Body of pancreas (tissue), 4 donors: ENCODE measurements at regions not wholly inside any gene's neighbourhood (a gene's known extent, or its start where the extent isn't known, plus 50 kb on each side); places are given as distances from the start of the nearest gene placed in this dataset.

ENCODE experiments used
- ATAC-seq: fragments of 150-250 bp; one replicate; pipeline ENCODE4 v1.9.1; 2016
- DNase-seq, 4 donors: peaks; one replicate each; pipeline ENCODE4 v3.0.0-alpha.2; 2019
- H3K27ac ChIP-seq, 4 donors: fragments of 200-600 bp; sonication (generic); 1 replicate in 3 of 4; 2 replicates in 1 of 4; pipeline versions ENCODE4 v1.5.1 to v1.6.1; 2016 to 2019; ENCODE audit warnings: mild to moderate bottlenecking in 1 of 4, mixed read lengths in 1 of 4, moderate library complexity in 1 of 4
- H3K27me3 ChIP-seq, 2 donors: fragments of 200-600 bp; sonication (generic); one replicate each; pipeline ENCODE4 v1.6.0; 2016; ENCODE audit warnings: mild to moderate bottlenecking in 1 of 2
- H3K36me3 ChIP-seq, 2 donors: fragments of 200-600 bp; sonication (generic); replicated peaks in 1 of 2; 2 replicates each; pipeline ENCODE4 v1.5.1; 2016; ENCODE audit warnings: low read depth in 2 of 2; ENCODE audit not compliant: insufficient read depth in 1 of 2
- H3K4me1 ChIP-seq: fragments of 200-600 bp; sonication (generic); one replicate; pipeline ENCODE4 v1.6.0; 2016
- H3K4me3 ChIP-seq, 2 donors: fragments of 200-600 bp; sonication (generic); 1 replicate in 1 of 2; 2 replicates in 1 of 2; pipeline ENCODE4 v1.5.1; 2016 to 2019
- H3K9me3 ChIP-seq, 3 donors: fragments of 200-600 bp; sonication (generic); 1 replicate in 2 of 3; 2 replicates in 1 of 3; pipeline ENCODE4 v1.5.1; 2016
- CTCF ChIP-seq, 7 experiments: fragments of 450-650 bp in 4 of 7; fragments of 200-600 bp in 3 of 7; sonication (generic) in 3 of 7; IDR thresholded peaks; one replicate each; pipeline ENCODE4 v1.5.1; 2016 to 2019; ENCODE audit warnings: antibody characterized with exemption in 7 of 7
- POLR2A ChIP-seq, 3 donors: fragments of 450-650 bp; IDR thresholded peaks; one replicate each; pipeline ENCODE4 v1.6.1; 2016; ENCODE audit warnings: antibody characterized with exemption in 3 of 3, mild to moderate bottlenecking in 2 of 3
- WGBS, 2 donors: methylation state at CpG; one replicate each; pipeline ENCODE4 v1.1.5; 2017; 5-methylcytosine and 5-hydroxymethylcytosine counted together
- intact Hi-C: fragments of 100-400 bp; cut with DNase I; formaldehyde crosslinking; loops from one replicate; pipeline ENCODE4 v1.15.1; 2023

GRCh38 chr4:12691168-12691567 is 793.0 kb downstream of the RAB28 start:
- intact Hi-C loops: no loop called here
- Histone ChIP-seq H3K27ac (no peak overlapping the region), H3K9me3 (no peaks in the 10 kb centered on the region), H3K27me3 (no peaks in the 10 kb centered on the region), H3K36me3 (no peaks in the 10 kb centered on the region), H3K4me3 (no peak overlapping the region), H3K4me1 (no peaks in the 10 kb centered on the region)
- ATAC-seq: no peak
- no peak for DNase-seq
- TF ChIP-seq POLR2A (IDR thresholded peaks at IDR 0.05): no peak
- TF ChIP-seq CTCF (IDR thresholded peaks at IDR 0.05): no peak

GRCh38 chr4:12689457-12689856 is 794.7 kb downstream of the RAB28 start:
- H3K9me3 ChIP-seq: no peaks in the 10 kb centered on the region
- DNase-seq: no peak
- H3K27ac ChIP-seq: no peak overlapping the region
- H3K27me3 ChIP-seq: no peaks in the 10 kb centered on the region
- H3K4me3 ChIP-seq: no peak overlapping the region
- ATAC-seq: no peak
- no peaks in the 10 kb centered on the region for H3K36me3 ChIP-seq
- intact Hi-C loops: no loop called here
- H3K4me1 ChIP-seq: no peaks in the 10 kb centered on the region
- WGBS, 2 donors: 85 to 87% methylated on average over 2 of the region's 2 CpGs
- no peak for TF ChIP-seq POLR2A (IDR thresholded peaks at IDR 0.05)
- TF ChIP-seq CTCF (IDR thresholded peaks at IDR 0.05): no peak

GRCh38 chr4:12679217-12679616 is 804.9 kb downstream of the RAB28 start:
- intact Hi-C loops: no loop called here
- 22 to 35% methylated on average over 2 of the region's 2 CpGs for WGBS, 2 donors
- ATAC-seq: no peak
- no peaks in the 10 kb centered on the region for H3K4me1 ChIP-seq
- H3K36me3 ChIP-seq: no peaks in the 10 kb centered on the region
- H3K9me3 ChIP-seq: no peaks in the 10 kb centered on the region
- no peak overlapping the region for H3K27ac ChIP-seq
- no peak for TF ChIP-seq CTCF (IDR thresholded peaks at IDR 0.05)
- TF ChIP-seq POLR2A (IDR thresholded peaks at IDR 0.05): no peak
- DNase-seq: no peak
- no peaks in the 10 kb centered on the region for H3K27me3 ChIP-seq
- no peak overlapping the region for H3K4me3 ChIP-seq

GRCh38 chr4:12674184-12674583 is 810.0 kb downstream of the RAB28 start:
- DNase-seq (no peak), ATAC-seq (no peak)
- no peak overlapping the region for H3K4me3 ChIP-seq
- no peaks in the 10 kb centered on the region for H3K36me3 ChIP-seq
- intact Hi-C loops: no loop called here
- H3K27me3 ChIP-seq: no peaks in the 10 kb centered on the region
- no peak overlapping the region for H3K27ac ChIP-seq
- H3K4me1 ChIP-seq: no peaks in the 10 kb centered on the region
- peaks cover 0 to 6% (median 0%) of the 10 kb centered on the region in 3 donors for H3K9me3 ChIP-seq
- TF ChIP-seq CTCF (IDR thresholded peaks at IDR 0.05) (no peak), POLR2A (IDR thresholded peaks at IDR 0.05) (no peak)

GRCh38 chr4:12672303-12672702 is 811.8 kb downstream of the RAB28 start:
- Histone ChIP-seq H3K27ac (no peak overlapping the region), H3K9me3 (peaks cover 0 to 6% (median 0%) of the 10 kb centered on the region in 3 donors), H3K4me3 (no peak overlapping the region), H3K27me3 (no peaks in the 10 kb centered on the region), H3K36me3 (no peaks in the 10 kb centered on the region), H3K4me1 (no peaks in the 10 kb centered on the region)
- no peak for ATAC-seq
- WGBS, 2 donors: 50 to 56% methylated on average over 4 of the region's 4 CpGs
- TF ChIP-seq POLR2A (IDR thresholded peaks at IDR 0.05) (no peak), CTCF (IDR thresholded peaks at IDR 0.05) (no peak)
- DNase-seq: no peak
- intact Hi-C loops: no loop called here
